ENCODE measurements at regions not wholly inside any gene's neighbourhood (a gene's known extent, or its start where the extent isn't known, plus 50 kb on each side); places are given as distances from the start of the nearest gene placed in this dataset.

- Histone ChIP-seq H4K20me1 (ENCODE audit: insufficient read depth, low read length) (no peaks in the 10 kb centered on the region), H3K4me2 (ENCODE audit: low read length) (no peak overlapping the region), H3K4me3 (ENCODE audit: low read depth, low read length, poor library complexity, severe bottlenecking) (no peak overlapping the region), H3K27ac (ENCODE audit: low read depth, low read length, poor library complexity, severe bottlenecking) (no peak overlapping the region), H3K36me3 (ENCODE audit: insufficient read depth, low read length) (no peaks in the 10 kb centered on the region), H3K9me2 (ENCODE audit: insufficient read depth, low read length) (no peaks in the 10 kb centered on the region), H2AFZ (ENCODE audit: low read length) (no peak overlapping the region), H3K9me3 (ENCODE audit: low read length) (no peaks in the 10 kb centered on the region), H3K79me2 (ENCODE audit: insufficient read depth, low read depth, low read length) (no peaks in the 10 kb centered on the region), H3K4me1 (ENCODE audit: insufficient read depth, low read length, poor library complexity, severe bottlenecking) (no peaks in the 10 kb centered on the region)
- CTCF ChIA-PET (ENCODE audit: unreplicated experiment): no interaction called here
- POLR2A ChIA-PET: no interaction called here
- no TSS peak for BruUV-seq (replicated peaks)
- intact Hi-C loops (cut with micrococcal nuclease; ENCODE audit: unreplicated experiment): no loop called here
- DNase-seq (ENCODE audit: low spot score): no peak
- TF ChIP-seq CTCF (conservative IDR thresholded peaks at IDR 0.05; ENCODE audit: low read length) (no peak), EZH2phosphoT487 (IDR thresholded peaks at IDR 0.05; ENCODE audit: borderline replicate concordance, low read depth, low read length) (no peak)
These were observed 117.7 kb downstream of the CD47 start for GRCh38 chr3:107973152-107973551.

- no peaks in the 10 kb centered on the region for H3K36me3 ChIP-seq (ENCODE audit: insufficient read depth, low read length)
- H3K9me3 ChIP-seq (ENCODE audit: low read length): no peaks in the 10 kb centered on the region
- H4K20me1 ChIP-seq (ENCODE audit: insufficient read depth, low read length): no peaks in the 10 kb centered on the region
- intact Hi-C loops (cut with micrococcal nuclease; ENCODE audit: unreplicated experiment): no loop called here
- CTCF ChIA-PET (ENCODE audit: unreplicated experiment): no interaction called here
- TF ChIP-seq CTCF (conservative IDR thresholded peaks at IDR 0.05; ENCODE audit: low read length): no peak
- TF ChIP-seq EZH2phosphoT487 (IDR thresholded peaks at IDR 0.05; ENCODE audit: borderline replicate concordance, low read depth, low read length): no peak
- POLR2A ChIA-PET: no interaction called here
- no peak for DNase-seq (ENCODE audit: low spot score)
- no peaks in the 10 kb centered on the region for H3K79me2 ChIP-seq (ENCODE audit: insufficient read depth, low read depth, low read length)
- H3K27ac ChIP-seq (ENCODE audit: low read depth, low read length, poor library complexity, severe bottlenecking): no peak overlapping the region
- BruUV-seq (replicated peaks): no TSS peak
- H3K4me1 ChIP-seq (ENCODE audit: insufficient read depth, low read length, poor library complexity, severe bottlenecking): no peaks in the 10 kb centered on the region
- no peak overlapping the region for H2AFZ ChIP-seq (ENCODE audit: low read length)
- H3K9me2 ChIP-seq (ENCODE audit: insufficient read depth, low read length): no peaks in the 10 kb centered on the region
- H3K4me3 ChIP-seq (ENCODE audit: low read depth, low read length, poor library complexity, severe bottlenecking): no peak overlapping the region
- no peak overlapping the region for H3K4me2 ChIP-seq (ENCODE audit: low read length)
These were observed 119.7 kb downstream of the CD47 start for GRCh38 chr3:107970993-107971580.

- DNase-seq (ENCODE audit: low spot score): no peak
- H2AFZ ChIP-seq (ENCODE audit: low read length): no peak overlapping the region
- H3K4me3 ChIP-seq (ENCODE audit: low read depth, low read length, poor library complexity, severe bottlenecking): no peak overlapping the region
- H3K9me3 ChIP-seq (ENCODE audit: low read length): no peaks in the 10 kb centered on the region
- H3K9me2 ChIP-seq (ENCODE audit: insufficient read depth, low read length): no peaks in the 10 kb centered on the region
- no peaks in the 10 kb centered on the region for H4K20me1 ChIP-seq (ENCODE audit: insufficient read depth, low read length)
- TF ChIP-seq CTCF (conservative IDR thresholded peaks at IDR 0.05; ENCODE audit: low read length) (no peak), EZH2phosphoT487 (IDR thresholded peaks at IDR 0.05; ENCODE audit: borderline replicate concordance, low read depth, low read length) (no peak)
- no peak overlapping the region for H3K27ac ChIP-seq (ENCODE audit: low read depth, low read length, poor library complexity, severe bottlenecking)
- BruUV-seq (replicated peaks): no TSS peak
- no peaks in the 10 kb centered on the region for H3K79me2 ChIP-seq (ENCODE audit: insufficient read depth, low read depth, low read length)
- H3K4me2 ChIP-seq (ENCODE audit: low read length): no peak overlapping the region
- POLR2A ChIA-PET: interaction anchor here (0.6 to 0.8 kb wide), 3 partner anchors 76 to 324 kb away, joined by 3 to 5 read pairs (median 3); no protein-coding TSS in a partner anchor
- H3K4me1 ChIP-seq (ENCODE audit: insufficient read depth, low read length, poor library complexity, severe bottlenecking): no peaks in the 10 kb centered on the region
- intact Hi-C loops (cut with micrococcal nuclease; ENCODE audit: unreplicated experiment): no loop called here
- CTCF ChIA-PET (ENCODE audit: unreplicated experiment): no interaction called here
- no peaks in the 10 kb centered on the region for H3K36me3 ChIP-seq (ENCODE audit: insufficient read depth, low read length)
These were observed 120.6 kb downstream of the CD47 start for GRCh38 chr3:107969994-107970819.

Measured in OCI-LY7 (cell line).